ENCODE measurements at regions not wholly inside any gene's neighbourhood (a gene's known extent, or its start where the extent isn't known, plus 50 kb on each side); places are given as distances from the start of the nearest gene placed in this dataset.
"Not testable (repeated sequence)": the region's sequence is repeated elsewhere in the genome, so short reads cannot be mapped to it uniquely, and the experiment has no call there.

GRCh38 chr10:10722422-10722821, 295.2 kb upstream of the CELF2 start:
- H3K9me3 ChIP-seq, result no peaks in the 10 kb centered on the region
- H3K27me3 ChIP-seq, result no peaks in the 10 kb centered on the region
- no peak overlapping the region for H3K27ac ChIP-seq
- H3K36me3 ChIP-seq, result no peaks in the 10 kb centered on the region
- DNase-seq, result no peak
- no peak for TF ChIP-seq POLR2A (IDR thresholded peaks at IDR 0.05)
- TF ChIP-seq, protein P1, sequence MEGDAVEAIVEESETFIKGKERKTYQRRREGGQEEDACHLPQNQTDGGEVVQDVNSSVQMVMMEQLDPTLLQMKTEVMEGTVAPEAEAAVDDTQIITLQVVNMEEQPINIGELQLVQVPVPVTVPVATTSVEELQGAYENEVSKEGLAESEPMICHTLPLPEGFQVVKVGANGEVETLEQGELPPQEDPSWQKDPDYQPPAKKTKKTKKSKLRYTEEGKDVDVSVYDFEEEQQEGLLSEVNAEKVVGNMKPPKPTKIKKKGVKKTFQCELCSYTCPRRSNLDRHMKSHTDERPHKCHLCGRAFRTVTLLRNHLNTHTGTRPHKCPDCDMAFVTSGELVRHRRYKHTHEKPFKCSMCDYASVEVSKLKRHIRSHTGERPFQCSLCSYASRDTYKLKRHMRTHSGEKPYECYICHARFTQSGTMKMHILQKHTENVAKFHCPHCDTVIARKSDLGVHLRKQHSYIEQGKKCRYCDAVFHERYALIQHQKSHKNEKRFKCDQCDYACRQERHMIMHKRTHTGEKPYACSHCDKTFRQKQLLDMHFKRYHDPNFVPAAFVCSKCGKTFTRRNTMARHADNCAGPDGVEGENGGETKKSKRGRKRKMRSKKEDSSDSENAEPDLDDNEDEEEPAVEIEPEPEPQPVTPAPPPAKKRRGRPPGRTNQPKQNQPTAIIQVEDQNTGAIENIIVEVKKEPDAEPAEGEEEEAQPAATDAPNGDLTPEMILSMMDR (IDR thresholded peaks at IDR 0.05), result no peak
- no peaks in the 10 kb centered on the region for H3K4me1 ChIP-seq
- H3K4me3 ChIP-seq, result no peak overlapping the region

DNA sequence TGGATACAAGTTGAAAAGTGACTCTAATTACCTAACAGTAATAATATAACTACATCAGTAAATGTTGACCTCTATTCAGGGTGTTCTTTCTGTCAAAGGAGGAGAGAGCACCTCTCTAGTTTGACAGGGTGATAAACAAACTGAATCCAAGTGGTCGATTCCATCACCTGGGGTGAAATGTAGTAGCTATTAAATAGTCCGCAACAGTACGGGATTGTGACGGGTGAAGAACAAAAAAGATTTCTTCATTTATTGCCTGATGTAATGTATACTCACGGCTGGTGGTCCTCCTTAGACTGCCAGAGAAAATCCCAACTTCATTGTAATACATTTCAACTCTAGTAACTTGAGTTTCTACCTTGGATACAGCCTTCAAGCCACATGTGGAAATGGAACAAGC, 292.5 kb upstream of the CELF2 start:
- Histone ChIP-seq H3K27ac (no peak overlapping the region), H3K27me3 (no peaks in the 10 kb centered on the region), H3K4me1 (no peaks in the 10 kb centered on the region), H3K4me3 (no peak overlapping the region), H3K36me3 (no peaks in the 10 kb centered on the region), H3K9me3 (no peaks in the 10 kb centered on the region)
- DNase-seq, result no peak
- no peak for TF ChIP-seq POLR2A (IDR thresholded peaks at IDR 0.05)
- TF ChIP-seq, protein P1 (IDR thresholded peaks at IDR 0.05), result no peak

GRCh38 chr10:10726101-10726500, 291.6 kb upstream of the CELF2 start:
- Histone ChIP-seq H3K27ac (no peak overlapping the region), H3K4me3 (no peak overlapping the region), H3K36me3 (no peaks in the 10 kb centered on the region), H3K4me1 (no peaks in the 10 kb centered on the region), H3K27me3 (no peaks in the 10 kb centered on the region), H3K9me3 (no peaks in the 10 kb centered on the region)
- no peak for DNase-seq
- TF ChIP-seq, protein P1 (IDR thresholded peaks at IDR 0.05), result no peak
- no peak for TF ChIP-seq POLR2A (IDR thresholded peaks at IDR 0.05)

DNA sequence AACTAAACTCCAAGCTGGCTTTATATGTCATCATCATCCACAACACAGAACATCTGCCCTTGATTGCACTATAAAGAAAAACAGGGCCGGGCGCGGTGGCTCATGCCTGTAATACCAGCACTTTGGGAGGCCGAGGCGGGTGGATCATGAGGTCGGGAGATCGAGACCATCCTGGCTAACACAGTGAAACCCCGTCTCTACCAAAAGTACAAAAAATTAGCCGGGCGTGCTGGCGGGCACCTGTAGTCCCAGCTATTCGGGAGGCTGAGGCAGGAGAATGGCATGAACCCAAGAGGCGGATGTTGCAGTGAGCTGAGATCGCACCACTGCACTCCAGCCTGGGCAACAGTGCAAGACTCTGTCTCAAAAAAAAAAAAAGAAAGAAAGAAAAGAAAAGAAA, 290.3 kb upstream of the CELF2 start:
- DNase-seq, H3K36me3 ChIP-seq, H3K4me3 ChIP-seq, H3K4me1 ChIP-seq, H3K27ac ChIP-seq, H3K9me3 ChIP-seq, H3K27me3 ChIP-seq: not testable (repeated sequence)

- no peaks in the 10 kb centered on the region for H3K4me1 ChIP-seq
- H3K36me3 ChIP-seq, result no peaks in the 10 kb centered on the region
- no peak overlapping the region for H3K4me3 ChIP-seq
- no peak for TF ChIP-seq POLR2A (IDR thresholded peaks at IDR 0.05)
- TF ChIP-seq, protein P1 (IDR thresholded peaks at IDR 0.05), result no peak
- H3K9me3 ChIP-seq, result no peaks in the 10 kb centered on the region
- H3K27me3 ChIP-seq, result no peaks in the 10 kb centered on the region
- no peak for DNase-seq
- H3K27ac ChIP-seq, result no peak overlapping the region
These were observed 289.9 kb upstream of the CELF2 start for GRCh38 chr10:10727812-10728211.

- TF ChIP-seq, protein P1 (IDR thresholded peaks at IDR 0.05), result no peak
- no peak for TF ChIP-seq POLR2A (IDR thresholded peaks at IDR 0.05)
- DNase-seq, result no peak
- H3K27me3 ChIP-seq, result no peaks in the 10 kb centered on the region
- no peak overlapping the region for H3K27ac ChIP-seq
- no peak overlapping the region for H3K4me3 ChIP-seq
- no peaks in the 10 kb centered on the region for H3K9me3 ChIP-seq
- H3K36me3 ChIP-seq, result no peaks in the 10 kb centered on the region
- H3K4me1 ChIP-seq, result no peaks in the 10 kb centered on the region
These were observed 287.1 kb upstream of the CELF2 start for GRCh38 chr10:10730471-10731043.
